Nephron (organoid): ENCODE measurements at regions not wholly inside any gene's neighbourhood (a gene's known extent, or its start where the extent isn't known, plus 50 kb on each side); places are given as distances from the start of the nearest gene placed in this dataset.

Experiments used
- H3K27ac Mint-ChIP-seq, 3 experiments: 2 replicates each; pipeline ENCODE4 v1.8.0; 2020; ENCODE audit warnings: mixed read lengths in 3 of 3, mild to moderate bottlenecking in 2 of 3, moderate library complexity in 1 of 3
- H3K27me3 Mint-ChIP-seq: 2 replicates; pipeline ENCODE4 v1.8.0; 2021; ENCODE audit warnings: low read depth, mild to moderate bottlenecking, moderate library complexity, mixed read lengths
- H3K36me3 Mint-ChIP-seq: 2 replicates; pipeline ENCODE4 v1.8.0; 2020; ENCODE audit warnings: low read depth, mixed read lengths
- H3K4me1 Mint-ChIP-seq: 2 replicates; pipeline ENCODE4 v1.8.0; 2020; ENCODE audit warnings: mixed read lengths
- H3K4me3 Mint-ChIP-seq, 3 experiments: 2 replicates each; pipeline ENCODE4 v1.8.0; 2020; ENCODE audit warnings: mild to moderate bottlenecking in 3 of 3, mixed read lengths in 3 of 3, moderate library complexity in 2 of 3
- H3K9me3 Mint-ChIP-seq: 2 replicates; pipeline ENCODE4 v1.8.0; 2020; ENCODE audit warnings: mixed read lengths
- TF ChIP-seq, protein P1 (sequence below), 3 experiments: fragments of 200-600 bp; sonication (generic); IDR thresholded peaks; one replicate each; pipeline ENCODE4 v1.5.0; 2021; ENCODE audit warnings: antibody characterized with exemption in 3 of 3; ENCODE audit not compliant: unreplicated experiment in 3 of 3

DNA sequence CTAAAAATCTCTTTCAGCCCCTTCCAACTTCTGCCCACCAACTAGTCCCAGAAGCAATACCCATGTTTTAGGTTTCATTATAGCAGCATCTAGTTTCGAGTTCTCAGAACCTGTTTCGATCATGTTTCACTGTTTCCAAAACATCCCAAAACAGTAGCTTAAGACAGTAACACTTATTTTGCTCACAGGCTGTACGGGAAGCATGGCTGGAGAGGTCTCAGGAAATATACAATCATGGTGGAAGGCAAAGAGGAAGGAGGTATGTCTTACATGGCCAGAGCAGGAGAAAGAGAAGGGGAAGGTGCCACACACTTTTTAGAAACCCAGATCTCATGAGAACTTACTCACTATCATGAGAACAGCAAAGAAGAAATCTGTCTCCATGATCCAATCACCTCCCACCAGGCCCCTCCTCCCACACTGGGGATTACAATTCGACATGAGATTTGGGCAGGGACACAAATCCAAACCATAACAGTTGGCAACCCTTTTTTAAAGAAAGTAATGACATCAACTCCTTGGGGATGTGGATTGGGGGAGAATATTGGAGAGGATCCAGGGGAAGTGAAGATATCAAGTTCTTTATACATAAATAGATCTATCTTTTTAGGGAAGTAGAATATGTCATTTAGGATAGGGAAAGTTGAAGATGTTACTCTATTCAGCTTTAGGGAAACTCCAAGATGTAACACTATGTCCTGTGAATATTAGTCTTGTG, 269.9 kb upstream of the PLEKHG7 start:
- Mint-ChIP-seq H3K27ac (no peak overlapping the region), H3K36me3 (no peaks in the 10 kb centered on the region), H3K27me3 (no peaks in the 10 kb centered on the region), H3K9me3 (no peaks in the 10 kb centered on the region), H3K4me1 (no peaks in the 10 kb centered on the region), H3K4me3 (no peak overlapping the region)
- TF ChIP-seq, protein P1, sequence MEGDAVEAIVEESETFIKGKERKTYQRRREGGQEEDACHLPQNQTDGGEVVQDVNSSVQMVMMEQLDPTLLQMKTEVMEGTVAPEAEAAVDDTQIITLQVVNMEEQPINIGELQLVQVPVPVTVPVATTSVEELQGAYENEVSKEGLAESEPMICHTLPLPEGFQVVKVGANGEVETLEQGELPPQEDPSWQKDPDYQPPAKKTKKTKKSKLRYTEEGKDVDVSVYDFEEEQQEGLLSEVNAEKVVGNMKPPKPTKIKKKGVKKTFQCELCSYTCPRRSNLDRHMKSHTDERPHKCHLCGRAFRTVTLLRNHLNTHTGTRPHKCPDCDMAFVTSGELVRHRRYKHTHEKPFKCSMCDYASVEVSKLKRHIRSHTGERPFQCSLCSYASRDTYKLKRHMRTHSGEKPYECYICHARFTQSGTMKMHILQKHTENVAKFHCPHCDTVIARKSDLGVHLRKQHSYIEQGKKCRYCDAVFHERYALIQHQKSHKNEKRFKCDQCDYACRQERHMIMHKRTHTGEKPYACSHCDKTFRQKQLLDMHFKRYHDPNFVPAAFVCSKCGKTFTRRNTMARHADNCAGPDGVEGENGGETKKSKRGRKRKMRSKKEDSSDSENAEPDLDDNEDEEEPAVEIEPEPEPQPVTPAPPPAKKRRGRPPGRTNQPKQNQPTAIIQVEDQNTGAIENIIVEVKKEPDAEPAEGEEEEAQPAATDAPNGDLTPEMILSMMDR (IDR thresholded peaks at IDR 0.05; ENCODE audit: unreplicated experiment in 3 of 3): no peak

DNA sequence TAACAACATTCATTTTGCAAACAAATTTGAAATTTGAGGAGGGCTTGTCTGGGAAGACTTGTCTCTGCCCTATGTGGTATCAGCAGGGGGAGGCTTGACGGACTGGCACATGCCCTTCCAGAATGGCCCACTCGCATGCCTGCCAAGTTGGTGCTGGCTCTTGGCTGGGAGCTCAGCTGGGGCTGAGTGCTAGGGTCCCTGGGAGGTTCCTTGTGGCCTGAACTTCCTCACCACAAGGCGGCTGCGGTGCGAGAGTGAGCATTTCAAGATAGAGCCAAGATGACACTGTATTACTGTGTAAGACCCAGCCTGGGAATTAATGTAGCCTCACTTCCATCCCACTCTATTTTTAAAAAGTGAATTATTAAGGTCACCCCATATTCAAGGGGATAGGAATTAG, 271.6 kb upstream of the PLEKHG7 start:
- Mint-ChIP-seq H3K27ac (no peak overlapping the region), H3K9me3 (no peaks in the 10 kb centered on the region), H3K27me3 (no peaks in the 10 kb centered on the region), H3K4me3 (no peak overlapping the region), H3K4me1 (no peaks in the 10 kb centered on the region), H3K36me3 (no peaks in the 10 kb centered on the region)
- TF ChIP-seq, protein P1 (IDR thresholded peaks at IDR 0.05; ENCODE audit: unreplicated experiment in 3 of 3): no peak

DNA sequence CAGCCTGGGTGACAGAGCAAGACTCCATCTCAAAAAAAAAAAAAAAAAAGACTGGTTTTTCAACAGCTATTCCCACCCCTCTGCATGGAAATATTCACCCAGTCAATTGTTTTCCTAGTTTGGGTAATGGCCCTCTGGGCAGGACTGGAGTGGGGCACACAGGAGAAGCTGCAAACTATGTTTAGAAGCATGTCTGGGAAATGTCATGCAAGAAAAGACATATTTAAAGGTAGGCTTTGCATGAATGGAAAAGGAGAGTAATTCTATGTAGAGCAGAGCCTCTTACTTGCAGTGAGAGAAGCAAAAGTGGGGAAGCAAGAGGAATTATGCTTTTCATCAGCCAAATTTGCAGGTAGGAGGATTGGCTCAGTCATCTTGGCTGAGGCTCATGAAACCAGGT, 276.5 kb upstream of the PLEKHG7 start:
- Mint-ChIP-seq H3K27me3 (no peaks in the 10 kb centered on the region), H3K4me1 (no peaks in the 10 kb centered on the region), H3K36me3 (no peaks in the 10 kb centered on the region), H3K4me3 (no peak overlapping the region), H3K27ac (no peak overlapping the region), H3K9me3 (no peaks in the 10 kb centered on the region)
- TF ChIP-seq, protein P1 (IDR thresholded peaks at IDR 0.05; ENCODE audit: unreplicated experiment in 3 of 3): no peak

DNA sequence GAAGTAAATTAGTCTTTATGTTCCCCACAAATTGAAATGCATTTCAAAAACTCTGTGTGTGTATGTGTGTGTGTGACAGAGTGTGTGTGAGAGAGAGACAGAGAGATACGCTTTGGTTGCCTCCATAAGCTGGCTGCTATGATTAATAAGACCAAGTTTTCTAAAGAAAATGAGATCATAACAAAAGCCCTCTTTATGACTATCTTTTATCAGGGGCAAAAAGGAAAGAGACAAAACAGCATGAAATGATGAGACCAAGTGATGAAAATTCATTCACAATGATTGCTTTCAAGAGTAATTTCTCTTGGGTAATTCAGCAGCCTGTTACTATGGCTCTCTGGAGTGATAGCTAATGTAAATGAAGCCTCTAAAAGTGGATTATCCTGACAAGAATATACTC, 277.6 kb upstream of the PLEKHG7 start:
- Mint-ChIP-seq H3K4me3 (no peak overlapping the region), H3K4me1 (no peaks in the 10 kb centered on the region), H3K36me3 (no peaks in the 10 kb centered on the region), H3K27me3 (no peaks in the 10 kb centered on the region), H3K9me3 (no peaks in the 10 kb centered on the region), H3K27ac (no peak overlapping the region)
- TF ChIP-seq, protein P1 (IDR thresholded peaks at IDR 0.05; ENCODE audit: unreplicated experiment in 3 of 3): no peak

DNA sequence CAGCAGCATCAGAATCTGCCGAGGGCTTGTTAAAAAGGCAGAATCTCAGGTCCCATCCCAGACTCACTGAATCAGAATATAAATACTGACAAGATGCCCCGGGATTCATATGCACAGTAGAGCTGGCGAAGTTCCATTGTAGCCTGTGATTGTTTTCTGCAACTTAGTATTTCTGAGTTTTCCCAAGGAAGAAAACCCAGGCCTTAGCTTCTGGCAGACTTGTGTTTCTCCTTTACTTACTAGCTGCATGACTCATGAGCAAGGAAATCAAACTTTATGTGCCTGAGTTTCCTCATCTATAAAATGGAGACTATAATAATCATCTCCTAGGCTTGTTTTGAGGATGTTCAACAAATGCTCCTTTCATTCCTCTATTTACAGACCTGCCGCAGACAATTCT, 278.5 kb upstream of the PLEKHG7 start:
- TF ChIP-seq, protein P1 (IDR thresholded peaks at IDR 0.05; ENCODE audit: unreplicated experiment in 3 of 3): no peak
- H3K4me1 Mint-ChIP-seq: no peaks in the 10 kb centered on the region
- H3K9me3 Mint-ChIP-seq: no peaks in the 10 kb centered on the region
- no peak overlapping the region for H3K4me3 Mint-ChIP-seq
- H3K27me3 Mint-ChIP-seq: no peaks in the 10 kb centered on the region
- H3K27ac Mint-ChIP-seq: no peak overlapping the region
- H3K36me3 Mint-ChIP-seq: no peaks in the 10 kb centered on the region

DNA sequence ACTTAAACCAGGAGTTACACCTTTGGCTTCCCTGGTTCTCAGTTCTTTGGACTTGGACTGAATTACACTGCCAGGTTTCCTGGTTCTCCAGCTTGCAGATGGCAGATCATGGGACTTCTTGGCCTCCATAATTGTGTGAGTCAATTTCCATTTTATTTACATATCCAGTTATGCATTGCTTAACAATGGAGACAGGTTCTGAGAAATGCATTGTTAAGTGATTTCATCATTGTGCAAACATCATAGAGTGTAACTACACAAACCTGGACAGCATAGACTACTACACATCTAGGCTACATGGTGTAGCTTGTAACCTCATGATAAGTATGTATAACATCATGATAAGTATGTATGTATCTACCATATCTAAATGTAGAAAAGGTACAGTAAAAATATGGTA, 276.1 kb upstream of the BTG1 start:
- no peaks in the 10 kb centered on the region for H3K4me1 Mint-ChIP-seq

More for the DNA sequence above, 276.1 kb upstream of the BTG1 start:
- no peaks in the 10 kb centered on the region for H3K9me3 Mint-ChIP-seq
- H3K27ac Mint-ChIP-seq: no peak overlapping the region
- TF ChIP-seq, protein P1 (IDR thresholded peaks at IDR 0.05; ENCODE audit: unreplicated experiment in 3 of 3): no peak
- no peaks in the 10 kb centered on the region for H3K36me3 Mint-ChIP-seq
- no peak overlapping the region for H3K4me3 Mint-ChIP-seq
- H3K27me3 Mint-ChIP-seq: no peaks in the 10 kb centered on the region
